SK-N-SH (cell line): ENCODE measurements at regions not wholly inside any gene's neighbourhood (a gene's known extent, or its start where the extent isn't known, plus 50 kb on each side); places are given as distances from the start of the nearest gene placed in this dataset.

ENCODE experiments used
- CTCF ChIA-PET: fragments of 300-600, 350-600 bp; formaldehyde crosslinking; extraction: SDS; loops from one replicate; lab custom pipeline; 2021; lab: Yijun Ruan, JAX
- POLR2A ChIA-PET: fragments of 350-600 bp; sonication (Branson Sonifier 250); formaldehyde crosslinking; extraction: SDS; loops from one replicate; lab custom pipeline; 2020; ENCODE audit warnings: antibody characterized with exemption, inconsistent platforms; lab: Yijun Ruan, JAX
- DNase-seq: peaks from one replicate; pipeline ENCODE4 v3.0.0; 2012
- H2AFZ ChIP-seq: fragments of 200-600 bp; sonication (generic); 2 replicates; pipeline ENCODE4 v1.8.1; 2016; ENCODE audit warnings: antibody characterized with exemption, mild to moderate bottlenecking, low read depth
- H3F3A ChIP-seq: fragments of 200-600 bp; sonication (generic); replicated peaks from 2 replicates; pipeline ENCODE3; 2016; ENCODE audit warnings: antibody characterized with exemption, mild to moderate bottlenecking; ENCODE audit not compliant: insufficient read depth
- H3K27ac ChIP-seq, 2 experiments: fragments of 200-500 bp in 1 of 2; fragments of 200-600 bp in 1 of 2; sonication (Bioruptor generic) in 1 of 2; sonication (generic), shearing (Covaris generic) in 1 of 2; 2 replicates each; pipeline versions ENCODE4 v1.5.1 to v1.6.1; 2014 to 2016; ENCODE audit warnings: low read depth in 2 of 2, inconsistent platforms in 1 of 2, low read length in 1 of 2, mild to moderate bottlenecking in 1 of 2, mixed read lengths in 1 of 2
- H3K27me3 ChIP-seq: fragments of 200-600 bp; sonication (generic), shearing (Covaris generic); 2 replicates; pipeline ENCODE4 v1.6.1; 2016; ENCODE audit warnings: mixed run types; ENCODE audit not compliant: insufficient read depth
- H3K36me3 ChIP-seq, 2 experiments: fragments of 200-500 bp in 1 of 2; fragments of 200-600 bp in 1 of 2; sonication (Bioruptor generic) in 1 of 2; sonication (generic) in 1 of 2; replicated peaks in 1 of 2; 2 replicates each; pipeline versions ENCODE3 to v1.5.1; 2014 to 2016; ENCODE audit warnings: low read length in 1 of 2, mild to moderate bottlenecking in 1 of 2; ENCODE audit not compliant: insufficient read depth in 2 of 2, control insufficient read depth in 1 of 2
- H3K4me1 ChIP-seq, 2 experiments: fragments of 200-500 bp in 1 of 2; fragments of 200-600 bp in 1 of 2; sonication (Bioruptor generic) in 1 of 2; sonication (generic), shearing (Covaris generic) in 1 of 2; 2 replicates each; pipeline versions ENCODE4 v1.5.1 to v1.6.1; 2014 to 2016; ENCODE audit warnings: low read depth in 1 of 2, low read length in 1 of 2, mixed run types in 1 of 2; ENCODE audit not compliant: insufficient read depth in 2 of 2, control insufficient read depth in 1 of 2
- H3K4me2 ChIP-seq: fragments of 200-600 bp; sonication (generic), shearing (Covaris generic); 2 replicates; pipeline ENCODE4 v1.6.1; 2017; ENCODE audit warnings: mixed run types
- H3K4me3 ChIP-seq, 2 experiments: fragments of 200-500 bp in 1 of 2; fragments of 200-600 bp in 1 of 2; sonication (Bioruptor generic) in 1 of 2; sonication (generic), shearing (Covaris generic) in 1 of 2; 2 replicates each; pipeline versions ENCODE4 v1.5.1 to v1.8.1; 2014 to 2016; ENCODE audit warnings: low read depth in 2 of 2, inconsistent platforms in 1 of 2, low read length in 1 of 2, mild to moderate bottlenecking in 1 of 2, mixed read lengths in 1 of 2, moderate library complexity in 1 of 2
- H3K79me2 ChIP-seq: fragments of 200-600 bp; sonication (generic); 2 replicates; pipeline ENCODE4 v1.8.1; 2017; ENCODE audit warnings: mild to moderate bottlenecking; ENCODE audit not compliant: insufficient read depth
- H3K9ac ChIP-seq: fragments of 200-600 bp; sonication (generic); 2 replicates; pipeline ENCODE4 v1.6.1; 2017; ENCODE audit warnings: mixed run types
- H3K9me2 ChIP-seq: fragments of 200-600 bp; sonication (generic); 2 replicates; pipeline ENCODE4 v1.6.1; 2017; ENCODE audit warnings: mixed run types
- H3K9me3 ChIP-seq: fragments of 200-600 bp; sonication (generic); 2 replicates; pipeline ENCODE4 v1.6.1; 2017; ENCODE audit warnings: mixed run types, mild to moderate bottlenecking, moderate library complexity
- H4K20me1 ChIP-seq: fragments of 200-600 bp; sonication (generic); 2 replicates; pipeline ENCODE4 v1.6.1; 2017; ENCODE audit warnings: mild to moderate bottlenecking, mixed run types; ENCODE audit not compliant: insufficient read depth
- CHD2 ChIP-seq: fragments of 150-350 bp; IDR thresholded peaks from 2 replicates; pipeline ENCODE4 v1.6.1; 2018; ENCODE audit warnings: low read length; ENCODE audit not compliant: partially characterized antibody
- ELF1 ChIP-seq: IDR thresholded peaks from 2 replicates; pipeline ENCODE4 v1.4.0; 2012
- EZH2phosphoT487 ChIP-seq: fragments of 200-600 bp; sonication (generic); IDR thresholded peaks from 2 replicates; pipeline ENCODE4 v1.6.1; 2017; ENCODE audit warnings: low read depth, mixed run types, mild to moderate bottlenecking, antibody characterized with exemption, moderate library complexity, borderline replicate concordance
- FOSL2 ChIP-seq: IDR thresholded peaks from 2 replicates; pipeline ENCODE4 v1.4.0; 2012; ENCODE audit warnings: low read depth, mild to moderate bottlenecking, moderate library complexity, borderline replicate concordance
- IRF3 ChIP-seq: fragments of 150-350 bp; IDR thresholded peaks from 2 replicates; pipeline ENCODE4 v1.6.1; 2016; ENCODE audit warnings: mild to moderate bottlenecking, low read depth, low read length
- JUND ChIP-seq: IDR thresholded peaks from 2 replicates; pipeline ENCODE4 v1.4.0; 2012
- NFIC ChIP-seq: IDR thresholded peaks from 2 replicates; pipeline ENCODE4 v1.4.0; 2012; ENCODE audit warnings: borderline replicate concordance
- NRF1 ChIP-seq: IDR thresholded peaks from 2 replicates; pipeline ENCODE4 v1.6.1; 2012; ENCODE audit warnings: low read depth, mild to moderate bottlenecking, low read length
- PBX3 ChIP-seq: IDR thresholded peaks from 2 replicates; pipeline ENCODE4; 2012
- POLR2AphosphoS5 ChIP-seq: IDR thresholded peaks from 2 replicates; pipeline ENCODE4 v1.6.1; 2012; ENCODE audit warnings: low read depth, low read length
- RCOR1 ChIP-seq: fragments of 150-350 bp; IDR thresholded peaks from 2 replicates; pipeline ENCODE4 v1.6.1; 2017; ENCODE audit warnings: antibody characterized with exemption, low read length
- RFX5 ChIP-seq: IDR thresholded peaks from 2 replicates; pipeline ENCODE4 v1.6.1; 2012; ENCODE audit warnings: mild to moderate bottlenecking, improper control_type of control experiment, low read length
- TCF12 ChIP-seq: IDR thresholded peaks from 2 replicates; pipeline ENCODE4 v1.4.0; 2012
- TEAD4 ChIP-seq: IDR thresholded peaks from 2 replicates; pipeline ENCODE4 v1.4.0; 2012; ENCODE audit warnings: mild to moderate bottlenecking, borderline replicate concordance; ENCODE audit not compliant: insufficient read depth
- USF2 ChIP-seq: fragments of 150-350 bp; IDR thresholded peaks from 2 replicates; pipeline ENCODE4 v1.6.1; 2017; ENCODE audit warnings: antibody characterized with exemption, low read length, low read depth, borderline replicate concordance
- ZBTB33 ChIP-seq: IDR thresholded peaks from 2 replicates; pipeline ENCODE4 v1.4.0; 2012; ENCODE audit warnings: low read depth, borderline replicate concordance
- WGBS: methylation state at CpG from one replicate; pipeline ENCODE4 v1.1.6; 2017; ENCODE audit warnings: low lambda C conversion rate; 5-methylcytosine and 5-hydroxymethylcytosine counted together
- TF ChIP-seq, protein P1 (sequence below): IDR thresholded peaks from 2 replicates; pipeline ENCODE4 v1.4.0; 2012; ENCODE audit warnings: low read depth

- H3K27ac ChIP-seq: peak overlapping the region; percentile 11 to 43; a peak in 3 of 4 replicates
Observed at GRCh38 chr3:191761906-191762305, 300.9 kb downstream of the PYDC2 start.

DNA sequence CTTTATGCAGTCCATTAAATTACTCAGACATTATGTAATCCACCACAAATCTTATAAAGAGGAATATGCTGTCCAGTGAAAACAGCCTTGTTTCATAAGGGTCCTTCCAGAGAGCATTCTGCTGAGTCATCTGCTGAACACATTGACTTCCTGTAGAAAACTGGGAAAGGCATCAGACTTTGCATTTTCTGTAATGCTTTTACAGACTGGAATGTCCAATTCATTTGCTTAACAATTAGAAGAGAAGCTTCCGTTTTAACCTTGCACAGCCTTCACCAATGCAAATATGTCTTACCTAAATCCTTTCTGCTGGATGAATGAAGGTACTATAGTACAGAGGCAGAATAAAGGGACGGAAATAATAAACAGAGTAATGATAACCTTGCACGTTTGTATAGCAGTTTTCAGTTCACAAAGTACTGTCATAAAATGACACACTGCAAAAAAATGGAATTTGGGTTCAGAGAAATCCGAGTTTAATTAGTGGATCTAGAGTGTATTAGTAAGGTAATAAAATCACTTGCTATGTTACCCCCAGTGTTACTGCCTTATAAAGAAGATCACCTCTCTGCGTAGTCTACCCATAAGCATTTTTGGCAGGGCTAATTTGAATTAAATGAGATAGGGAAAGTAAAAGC is 301.5 kb downstream of the PYDC2 start:
- Histone ChIP-seq H3K27ac (peak overlapping the region; percentile 11 to 53; a peak in 3 of 4 replicates), H3K9me3 (no peaks in the 10 kb centered on the region)
- POLR2A ChIA-PET: no interaction called here

More at GRCh38 chr3:191761906-191762305, 300.9 kb downstream of the PYDC2 start:
- Histone ChIP-seq H3K79me2 (no peaks in the 10 kb centered on the region), H3K36me3 (peaks cover 0 to under 1% of the 10 kb centered on the region in 2 experiments), H3K9me3 (no peaks in the 10 kb centered on the region), H3K27me3 (no peaks in the 10 kb centered on the region), H3K9me2 (no peaks in the 10 kb centered on the region), H3K4me3 (no peak overlapping the region), H3K4me2 (no peak overlapping the region), H2AFZ (peak overlapping the region; percentile 70; the same call in 1 of the 2 replicates), H4K20me1 (no peaks in the 10 kb centered on the region), H3K9ac (no peak overlapping the region), H3K4me1 (peaks cover 0 to 7% of the 10 kb centered on the region in 2 experiments; a peak in 1 of 4 replicates), H3F3A (no peaks in the 10 kb centered on the region)
- DNase-seq: no peak
- WGBS: 8% methylated on average over 2 of the region's 2 CpGs
- TF ChIP-seq ELF1: no peak
- no peak for TF ChIP-seq IRF3
- no peak for TF ChIP-seq PBX3
- TF ChIP-seq EZH2phosphoT487: no peak
- TF ChIP-seq NRF1: no peak
- TF ChIP-seq RCOR1: no peak
- TF ChIP-seq CHD2: no peak
- TF ChIP-seq TEAD4: no peak
- TF ChIP-seq RFX5: no peak
- no peak for TF ChIP-seq USF2
- POLR2A ChIA-PET: no interaction called here
- CTCF ChIA-PET: no interaction called here

More for the DNA sequence above, 301.5 kb downstream of the PYDC2 start:
- CTCF ChIA-PET: interaction anchor here (0.8 kb wide), 1 partner anchor 81 kb away, joined by 3 read pairs; no protein-coding TSS in a partner anchor
- H3K79me2 ChIP-seq: no peaks in the 10 kb centered on the region
- no peaks in the 10 kb centered on the region for H3K9me2 ChIP-seq
- peak overlapping the region; percentile 58; the same call in 1 of the 2 replicates for H2AFZ ChIP-seq
- no peaks in the 10 kb centered on the region for H3K27me3 ChIP-seq
- TF ChIP-seq NFIC (no peak), POLR2AphosphoS5 (no peak), TCF12 (peak; percentile 39), JUND (0 out of 2 replicates have a peak, but pooled peaks have one; percentile 5), FOSL2 (peak; percentile 48; the same call in 1 of the 2 replicates), ZBTB33 (no peak)
- TF ChIP-seq, protein P1, sequence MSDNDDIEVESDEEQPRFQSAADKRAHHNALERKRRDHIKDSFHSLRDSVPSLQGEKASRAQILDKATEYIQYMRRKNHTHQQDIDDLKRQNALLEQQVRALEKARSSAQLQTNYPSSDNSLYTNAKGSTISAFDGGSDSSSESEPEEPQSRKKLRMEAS: no peak
- peak overlapping the region; percentile 63; the same call in 1 of the 2 replicates for H3K4me2 ChIP-seq
- no peaks in the 10 kb centered on the region for H3F3A ChIP-seq
- no peak for DNase-seq
- H3K4me3 ChIP-seq: peak overlapping the region in 1 of 2 experiments; percentile 12; a peak in 1 of 4 replicates
- no peak overlapping the region for H3K9ac ChIP-seq
- peaks cover 0 to 7% of the 10 kb centered on the region in 2 experiments; a peak in 1 of 4 replicates for H3K4me1 ChIP-seq
- H4K20me1 ChIP-seq: no peaks in the 10 kb centered on the region
- WGBS: 9% methylated on average over 5 of the region's 5 CpGs
- peaks cover 0 to 3% of the 10 kb centered on the region in 2 experiments for H3K36me3 ChIP-seq
